ENCODE measurements at regions not wholly inside any gene's neighbourhood (a gene's known extent, or its start where the extent isn't known, plus 50 kb on each side); places are given as distances from the start of the nearest gene placed in this dataset.

DNA sequence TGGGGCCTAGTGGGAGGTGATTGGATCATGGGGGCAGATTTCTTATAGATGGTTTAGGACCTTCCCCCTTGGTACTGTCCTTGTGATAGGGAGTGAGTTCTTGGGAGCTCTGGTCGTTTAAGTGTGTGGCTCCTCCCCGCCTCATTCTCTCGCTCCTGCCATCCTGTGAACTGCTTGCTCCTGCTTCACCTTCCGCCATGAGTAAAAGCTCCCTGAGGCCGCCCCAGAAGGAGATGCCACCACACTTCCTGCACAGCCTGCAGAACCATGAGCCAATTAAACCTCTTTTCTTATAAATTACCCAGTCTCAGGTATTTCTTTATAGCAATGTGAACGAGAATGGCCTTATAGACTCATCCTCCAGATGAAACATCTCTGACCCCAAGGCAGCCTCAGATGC is 101.5 kb downstream of the KCNF1 start:
- peaks cover 30% of the 10 kb centered on the region for H3K27me3 ChIP-seq (ENCODE audit: control insufficient read depth, insufficient read depth, low read length)
- peaks cover 12% of the 10 kb centered on the region for H3K9me3 ChIP-seq (ENCODE audit: control insufficient read depth, insufficient read depth, low read length)
- no peak overlapping the region for H3K14ac ChIP-seq (replicated peaks; ENCODE audit: low read depth, low read length)
- no CpG with 5 or more reads among the region's 6 CpGs for WGBS, 2 experiments (ENCODE audit: extremely low coverage in 2 of 2, insufficient read length in 1 of 2)
- no peak for ATAC-seq (ENCODE audit: low read depth)
- no peak overlapping the region for H3K4me2 ChIP-seq (ENCODE audit: low read depth, low read length)
- no peak overlapping the region for H3K4me3 ChIP-seq (ENCODE audit: insufficient read depth, low read depth, low read length)
- ChIA-PET CTCF (no interaction called here), POLR2A (ENCODE audit: unreplicated experiment) (no interaction called here)
- H3K4me1 ChIP-seq (ENCODE audit: control insufficient read depth, insufficient read depth, low read length) = no peaks in the 10 kb centered on the region
- dilution Hi-C loops (cut with HindIII; ENCODE audit: low sequenced_read_pairs, unreplicated experiment) = no loop called here
- no peak overlapping the region for H3K4ac ChIP-seq (ENCODE audit: low read depth, low read length)
- TF ChIP-seq MXI1 (IDR thresholded peaks at IDR 0.05; ENCODE audit: borderline replicate concordance, low read depth, low read length) = no peak
- no peak for TF ChIP-seq RFX5 (IDR thresholded peaks at IDR 0.05; ENCODE audit: low read depth, low read length)
- no peak overlapping the region for H2AFZ ChIP-seq (replicated peaks; ENCODE audit: low read length, poor library complexity)
- no peak overlapping the region for H3K18ac ChIP-seq (ENCODE audit: low read depth, low read length)
- no peak overlapping the region for H2AK9ac ChIP-seq (replicated peaks; ENCODE audit: low read depth, low read length, poor library complexity)
- no peaks in the 10 kb centered on the region for H3K79me1 ChIP-seq (ENCODE audit: low read depth in 1 of 2, low read length in 2 of 2)
- no peaks in the 10 kb centered on the region for H4K20me1 ChIP-seq (ENCODE audit: insufficient read depth, low read length)
- H3K23ac ChIP-seq (ENCODE audit: low read depth, low read length) = no peak overlapping the region
- H2BK5ac ChIP-seq (ENCODE audit: low read depth, low read length, poor library complexity, severe bottlenecking) = no peak overlapping the region
- no peaks in the 10 kb centered on the region for H3K9me1 ChIP-seq (ENCODE audit: insufficient read depth, low read length)
- H4K5ac ChIP-seq (ENCODE audit: low read depth, low read length) = no peak overlapping the region
- no peak overlapping the region for H2AK5ac ChIP-seq (ENCODE audit: low read depth, low read length)
- in situ Hi-C loops (cut with MboI; ENCODE audit: low sequenced_read_pairs) = no loop called here
- no peak overlapping the region for H2BK15ac ChIP-seq (ENCODE audit: low read depth, low read length)
- BruUV-seq (replicated peaks) = no TSS peak
- no peak overlapping the region for H4K91ac ChIP-seq (ENCODE audit: insufficient read depth, low read depth, low read length)
- no peak for DNase-seq
- no peak overlapping the region for H3K56ac ChIP-seq (ENCODE audit: extremely low read depth, insufficient read depth, low read length)
- H3K36me3 ChIP-seq (ENCODE audit: control insufficient read depth, insufficient read depth, low read length) = no peaks in the 10 kb centered on the region
- H3K27ac ChIP-seq (ENCODE audit: insufficient read depth, low read length) = no peak overlapping the region
- no peak overlapping the region for H4K8ac ChIP-seq (ENCODE audit: low read depth in 2 of 2, low read length in 2 of 2)
- H2BK120ac ChIP-seq (ENCODE audit: low read depth, low read length) = no peak overlapping the region
- H2BK20ac ChIP-seq (ENCODE audit: low read depth, low read length) = no peak overlapping the region
- H3K9ac ChIP-seq (ENCODE audit: low read depth, low read length) = no peak overlapping the region
- intact Hi-C loops (cut with micrococcal nuclease) = no loop called here
